ENCODE measurements at regions not wholly inside any gene's neighbourhood (a gene's known extent, or its start where the extent isn't known, plus 50 kb on each side); places are given as distances from the start of the nearest gene placed in this dataset.

GRCh38 chr2:104375206-104375605, 478.7 kb upstream of the POU3F3 start:
- no peaks in the 10 kb centered on the region for H3K4me1 ChIP-seq (replicated peaks in 1 of 2)
- H3K9me3 ChIP-seq (replicated peaks in 1 of 3) = no peaks in the 10 kb centered on the region
- intact Hi-C loops (cut with DNase I) = no loop called here
- no peak for DNase-seq
- no peak for TF ChIP-seq CTCF (IDR thresholded peaks at IDR 0.05)
- TF ChIP-seq POLR2A (IDR thresholded peaks at IDR 0.05) = no peak
- no peak overlapping the region for H3K4me3 ChIP-seq
- H3K36me3 ChIP-seq (replicated peaks in 1 of 2) = no peaks in the 10 kb centered on the region
- no peaks in the 10 kb centered on the region for H3K27me3 ChIP-seq
- H3K27ac ChIP-seq = no peak overlapping the region

- no peaks in the 10 kb centered on the region for H3K36me3 ChIP-seq (replicated peaks in 1 of 2)
- H3K4me3 ChIP-seq = peak overlapping the region in 1 of 4 donors; percentile 48
- TF ChIP-seq POLR2A (IDR thresholded peaks at IDR 0.05) = no peak
- peak in 3 of 7 donors; percentile 17 to 63 (median 18) for DNase-seq
- no peaks in the 10 kb centered on the region for H3K9me3 ChIP-seq (replicated peaks in 1 of 3)
- no peaks in the 10 kb centered on the region for H3K4me1 ChIP-seq (replicated peaks in 1 of 2)
- H3K27ac ChIP-seq = peak overlapping the region in 1 of 5 donors; percentile 25
- WGBS, 4 donors = 2 to 19% (median 6%) methylated on average over 2 to 3 of the region's 3 CpGs
- intact Hi-C loops (cut with DNase I) = no loop called here
- H3K27me3 ChIP-seq = no peaks in the 10 kb centered on the region
These were observed 475.0 kb upstream of the POU3F3 start for GRCh38 chr2:104378853-104379374.

- TF ChIP-seq POLR2A (IDR thresholded peaks at IDR 0.05) = no peak
- TF ChIP-seq CTCF (IDR thresholded peaks at IDR 0.05) = no peak
- no peak overlapping the region for H3K4me3 ChIP-seq
- H3K36me3 ChIP-seq (replicated peaks in 1 of 2) = no peaks in the 10 kb centered on the region
- H3K27ac ChIP-seq = no peak overlapping the region
- 74 to 78% (median 76%) methylated on average over 5 of the region's 5 CpGs for WGBS, 4 donors
- no peaks in the 10 kb centered on the region for H3K4me1 ChIP-seq (replicated peaks in 1 of 2)
- H3K27me3 ChIP-seq = no peaks in the 10 kb centered on the region
- no peak for DNase-seq
- no peaks in the 10 kb centered on the region for H3K9me3 ChIP-seq (replicated peaks in 1 of 3)
- intact Hi-C loops (cut with DNase I) = no loop called here
These were observed 469.0 kb upstream of the POU3F3 start for GRCh38 chr2:104384961-104385360.

- H3K27me3 ChIP-seq = no peaks in the 10 kb centered on the region
- WGBS, 4 donors = 55 to 69% (median 65%) methylated on average over 4 of the region's 4 CpGs
- no peaks in the 10 kb centered on the region for H3K36me3 ChIP-seq (replicated peaks in 1 of 2)
- H3K4me1 ChIP-seq (replicated peaks in 1 of 2) = no peaks in the 10 kb centered on the region
- DNase-seq = no peak
- no peak for TF ChIP-seq CTCF (IDR thresholded peaks at IDR 0.05)
- no peak for TF ChIP-seq POLR2A (IDR thresholded peaks at IDR 0.05)
- no peak overlapping the region for H3K27ac ChIP-seq
- intact Hi-C loops (cut with DNase I) = no loop called here
- no peak overlapping the region for H3K4me3 ChIP-seq
- H3K9me3 ChIP-seq (replicated peaks in 1 of 3) = no peaks in the 10 kb centered on the region
These were observed 468.2 kb upstream of the POU3F3 start for GRCh38 chr2:104385743-104386142.

GRCh38 chr2:104388296-104388695, 465.6 kb upstream of the POU3F3 start:
- 43 to 54% (median 49%) methylated on average over 2 of the region's 2 CpGs for WGBS, 4 donors
- Histone ChIP-seq H3K36me3 (replicated peaks in 1 of 2) (no peaks in the 10 kb centered on the region), H3K4me1 (replicated peaks in 1 of 2) (no peaks in the 10 kb centered on the region), H3K9me3 (replicated peaks in 1 of 3) (no peaks in the 10 kb centered on the region), H3K27ac (no peak overlapping the region), H3K27me3 (no peaks in the 10 kb centered on the region), H3K4me3 (no peak overlapping the region)
- TF ChIP-seq POLR2A (IDR thresholded peaks at IDR 0.05) (no peak), CTCF (IDR thresholded peaks at IDR 0.05) (no peak)
- intact Hi-C loops (cut with DNase I) = no loop called here
- DNase-seq = no peak
